Esophagus squamous epithelium (tissue), 4 donors: ENCODE measurements at regions not wholly inside any gene's neighbourhood (a gene's known extent, or its start where the extent isn't known, plus 50 kb on each side); places are given as distances from the start of the nearest gene placed in this dataset.

Experiments
- CTCF ChIP-seq, 6 experiments: fragments of 450-650 bp in 4 of 6; fragments of 200-600 bp in 2 of 6; sonication (generic) in 2 of 6; IDR thresholded peaks; one replicate each; pipeline ENCODE4 v1.5.1; 2016 to 2019; ENCODE audit warnings: antibody characterized with exemption in 6 of 6, mild to moderate bottlenecking in 4 of 6, moderate library complexity in 4 of 6
- POLR2A ChIP-seq, 4 donors: fragments of 450-650 bp; IDR thresholded peaks; one replicate each; pipeline ENCODE4 v1.6.1; 2017; ENCODE audit warnings: antibody characterized with exemption in 4 of 4, mild to moderate bottlenecking in 4 of 4, moderate library complexity in 3 of 4

- TF ChIP-seq POLR2A (IDR thresholded peaks at IDR 0.05) (no peak), CTCF (IDR thresholded peaks at IDR 0.05) (no peak)
Observed at GRCh38 chr5:67413721-67414120, 217.1 kb upstream of the CD180 start.
